GM04503 (cell line): ENCODE measurements at regions not wholly inside any gene's neighbourhood (a gene's known extent, or its start where the extent isn't known, plus 50 kb on each side); places are given as distances from the start of the nearest gene placed in this dataset.
"Not testable (repeated sequence)": the region's sequence is repeated elsewhere in the genome, so short reads cannot be mapped to it uniquely, and the experiment has no call there.

ENCODE experiments used
- DNase-seq: peaks from one replicate; pipeline ENCODE4 v3.0.0-alpha.2; 2012; ENCODE audit warnings: low read depth

- no peak for DNase-seq
These were observed 110.7 kb downstream of the UTRN start for GRCh38 chr6:144395826-144396225.

GRCh38 chr6:144397141-144397540, 112.0 kb downstream of the UTRN start:
- no peak for DNase-seq

GRCh38 chr6:144400321-144400720, 115.2 kb downstream of the UTRN start:
- DNase-seq, result no peak

- no peak for DNase-seq
These were observed 116.9 kb downstream of the UTRN start for GRCh38 chr6:144401736-144402733.

- DNase-seq, result no peak
These were observed 117.6 kb downstream of the UTRN start for GRCh38 chr6:144402750-144403149.

GRCh38 chr6:144405163-144405562, 120.0 kb downstream of the UTRN start:
- no peak for DNase-seq

- no peak for DNase-seq
These were observed 121.7 kb downstream of the UTRN start for GRCh38 chr6:144406796-144407195.

GRCh38 chr6:144408161-144408560, 123.0 kb downstream of the UTRN start:
- no peak for DNase-seq

GRCh38 chr6:144410059-144410458, 124.9 kb downstream of the UTRN start:
- no peak for DNase-seq

GRCh38 chr6:144410574-144410973, 125.4 kb downstream of the UTRN start:
- not testable (repeated sequence) for DNase-seq

GRCh38 chr6:144411531-144412165, 126.5 kb downstream of the UTRN start:
- no peak for DNase-seq

GRCh38 chr6:144413418-144413817, 128.3 kb downstream of the UTRN start:
- no peak for DNase-seq

GRCh38 chr6:144415014-144415413, 129.9 kb downstream of the UTRN start:
- DNase-seq, result no peak

GRCh38 chr6:144415835-144416237, 130.7 kb downstream of the UTRN start:
- no peak for DNase-seq

GRCh38 chr6:144416244-144416643, 131.1 kb downstream of the UTRN start:
- no peak for DNase-seq

GRCh38 chr6:144416773-144417172, 131.6 kb downstream of the UTRN start:
- DNase-seq, result no peak

GRCh38 chr6:144417681-144418080, 132.5 kb downstream of the UTRN start:
- no peak for DNase-seq

- no peak for DNase-seq
These were observed 133.9 kb downstream of the UTRN start for GRCh38 chr6:144418959-144419545.

GRCh38 chr6:144423167-144423566, 138.0 kb downstream of the UTRN start:
- DNase-seq, result no peak

GRCh38 chr6:144429753-144430152, 144.6 kb downstream of the UTRN start:
- no peak for DNase-seq

- not testable (repeated sequence) for DNase-seq
These were observed 148.3 kb downstream of the UTRN start for GRCh38 chr6:144433446-144433845.

- DNase-seq, result peak; percentile 61
These were observed 149.3 kb downstream of the UTRN start for GRCh38 chr6:144434308-144434990.
